NCI-H187 treated with DMSO at 0.1 percent for 48 hours (cell line): ENCODE measurements at regions not wholly inside any gene's neighbourhood (a gene's known extent, or its start where the extent isn't known, plus 50 kb on each side); places are given as distances from the start of the nearest gene placed in this dataset.
"Not testable (repeated sequence)": the region's sequence is repeated elsewhere in the genome, so short reads cannot be mapped to it uniquely, and the experiment has no call there.

ENCODE experiments used
- DNase-seq: peaks from one replicate; lab custom pipeline; 2025; lab: John Stamatoyannopoulos, UW

DNA sequence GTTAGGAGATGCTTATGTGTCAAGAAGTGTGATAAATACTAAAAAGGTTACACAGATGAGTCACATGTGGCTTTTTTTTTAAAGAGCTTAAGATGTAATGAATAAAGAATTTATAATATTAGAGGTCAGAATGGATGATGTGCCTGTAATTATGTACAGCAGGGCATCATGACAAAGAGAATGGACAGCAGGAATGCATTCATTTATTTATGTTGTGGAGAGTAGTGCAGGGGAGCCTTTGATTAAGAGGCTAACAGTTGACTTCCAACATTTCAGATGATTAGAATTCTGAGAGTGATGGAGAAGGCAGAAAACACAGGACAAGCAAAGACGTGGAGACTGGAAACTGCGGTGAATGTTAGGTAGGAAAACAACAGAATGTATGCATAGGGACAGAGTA lies 691.4 kb upstream of the POM121L12 start:
- no peak for DNase-seq

DNA sequence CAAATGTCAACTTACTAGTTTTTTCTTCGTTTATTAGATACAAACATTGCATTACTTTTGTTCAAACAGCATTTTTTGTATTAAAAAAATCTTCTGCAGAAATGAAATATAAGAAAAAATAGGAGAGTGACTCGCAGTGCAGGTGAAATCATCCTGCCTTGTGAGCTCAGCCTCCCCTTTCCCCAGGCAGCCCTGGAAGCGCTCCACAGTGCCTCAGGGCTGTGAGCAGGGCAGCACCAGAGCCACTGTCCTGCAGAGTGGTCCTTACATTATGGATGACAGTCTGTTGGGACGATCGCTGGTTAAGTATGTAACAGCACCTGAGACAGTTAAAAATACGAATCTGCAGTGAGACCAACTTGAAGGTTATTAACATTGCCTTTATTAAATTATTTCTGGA lies 695.4 kb upstream of the POM121L12 start:
- DNase-seq: no peak

DNA sequence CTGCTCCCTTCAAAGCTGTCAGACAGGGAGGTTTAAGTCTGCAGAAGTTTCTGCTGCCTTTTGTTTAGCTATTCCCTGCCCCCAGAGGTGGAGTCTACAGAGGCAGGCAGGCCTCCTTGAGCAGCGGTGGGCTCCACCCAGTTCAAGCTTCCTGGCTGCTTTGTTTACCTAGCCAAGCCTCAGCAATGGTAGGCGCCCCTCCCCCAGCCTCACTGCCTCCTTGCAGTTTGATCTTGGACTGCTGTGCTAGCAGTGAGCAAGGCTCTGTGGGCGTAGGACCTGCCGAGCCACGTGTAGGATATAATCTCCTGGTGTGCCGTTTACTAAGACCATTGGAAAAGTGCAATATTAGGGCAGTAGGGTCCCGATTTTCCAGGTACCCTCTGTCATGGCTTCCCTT lies 707.1 kb upstream of the POM121L12 start:
- not testable (repeated sequence) for DNase-seq

DNA sequence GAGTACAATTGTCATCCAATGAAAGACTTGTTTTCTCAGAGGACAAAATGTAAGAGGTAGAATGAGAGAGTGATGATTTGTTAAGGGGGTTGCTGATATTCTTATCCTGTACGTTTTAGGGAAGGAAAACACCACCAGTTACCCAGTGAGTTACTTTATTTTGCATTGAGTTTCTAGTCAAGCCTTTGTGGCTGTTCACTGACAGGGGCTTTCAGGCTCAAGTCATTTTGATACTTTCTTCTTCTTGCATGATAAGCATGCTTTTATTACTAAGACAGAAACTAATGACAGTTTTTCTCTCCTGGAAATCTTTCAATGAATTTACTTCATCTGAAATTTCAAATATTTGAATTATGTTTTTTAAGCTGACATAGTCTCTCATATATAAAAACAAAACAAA lies 710.2 kb upstream of the POM121L12 start:
- no peak for DNase-seq

DNA sequence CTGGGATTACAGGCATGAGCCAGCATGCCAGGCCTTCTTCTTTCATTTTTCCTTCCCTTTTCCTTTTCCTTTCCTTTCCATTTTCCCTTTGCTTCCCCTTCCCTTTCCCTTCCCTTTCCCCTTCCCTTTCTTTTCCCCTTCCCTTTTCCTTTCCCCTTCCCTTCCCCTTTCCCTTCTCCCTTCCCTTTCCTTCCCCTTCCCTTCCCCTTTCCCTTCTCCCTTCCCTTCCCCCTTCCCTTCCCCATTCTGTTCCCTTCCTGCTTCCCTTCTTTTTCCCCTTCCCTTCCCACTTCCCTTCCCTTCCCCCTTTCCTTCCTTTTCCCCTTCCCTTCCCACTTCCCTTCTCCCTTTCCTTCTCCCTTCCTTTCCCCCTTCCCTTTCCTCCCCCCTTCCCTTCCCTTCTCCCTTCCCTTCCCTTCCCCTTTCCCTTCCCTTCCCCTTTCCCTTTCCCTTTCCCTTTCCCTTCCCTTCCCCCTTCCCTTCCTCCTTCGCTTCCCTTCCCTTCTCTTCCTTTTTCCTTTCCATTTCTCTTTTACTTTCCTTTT lies 712.2 kb upstream of the POM121L12 start:
- DNase-seq: no peak

DNA sequence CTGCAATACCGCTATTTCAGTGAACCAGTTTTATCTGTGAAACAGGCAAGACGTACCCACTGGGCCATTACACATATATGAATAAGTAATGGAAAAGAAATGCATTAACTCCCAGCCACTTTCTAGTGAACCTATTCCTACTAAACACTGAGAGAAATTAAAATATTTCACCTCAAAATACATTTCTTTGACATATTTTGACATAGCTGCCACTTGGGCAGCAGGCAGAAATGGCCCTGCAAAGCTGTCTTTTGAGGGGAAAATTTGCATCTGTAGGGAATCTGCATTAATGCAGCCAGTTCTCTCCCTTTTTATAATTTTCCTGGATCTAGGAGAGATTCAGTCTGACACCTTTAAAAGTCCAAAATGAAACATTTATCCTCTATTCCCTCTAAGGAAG lies 714.8 kb upstream of the POM121L12 start:
- DNase-seq: no peak

DNA sequence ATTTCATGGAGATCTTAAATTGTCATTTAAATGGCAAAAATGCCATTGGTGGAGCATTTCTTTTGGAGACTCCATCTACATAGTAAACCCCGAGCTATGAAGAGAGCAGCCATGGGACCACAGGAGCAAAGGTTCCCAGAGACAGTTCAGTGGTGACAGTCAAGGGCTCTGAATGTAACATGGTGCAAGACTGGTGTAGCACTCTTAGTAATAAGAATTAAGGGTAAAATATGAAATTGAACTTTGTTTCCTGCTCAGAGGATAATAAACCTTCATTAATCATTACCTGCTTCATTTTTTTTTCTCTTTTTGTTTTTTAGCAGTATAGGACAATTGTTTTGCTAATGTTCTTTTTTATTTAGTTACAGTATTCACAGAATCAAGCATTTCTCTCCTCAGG lies 717.5 kb upstream of the POM121L12 start:
- no peak for DNase-seq

DNA sequence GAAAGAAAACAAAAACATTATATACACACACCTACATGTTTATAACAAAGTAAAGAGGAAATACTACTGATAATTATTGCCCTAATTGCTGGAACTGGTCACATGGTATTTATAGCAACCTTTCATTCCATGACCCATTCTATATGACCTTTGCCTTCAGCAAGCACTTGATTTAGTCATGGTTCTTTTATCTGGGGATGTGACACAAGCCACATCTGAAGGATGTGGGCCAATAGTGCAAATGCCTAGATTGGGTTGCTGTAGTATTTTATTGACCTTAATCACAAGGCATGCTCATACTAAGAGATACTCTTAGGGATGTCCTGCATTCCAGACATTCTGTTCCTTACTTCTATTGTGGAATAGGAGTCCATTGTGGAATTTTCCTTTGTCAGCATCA lies 723.5 kb upstream of the POM121L12 start:
- no peak for DNase-seq

DNA sequence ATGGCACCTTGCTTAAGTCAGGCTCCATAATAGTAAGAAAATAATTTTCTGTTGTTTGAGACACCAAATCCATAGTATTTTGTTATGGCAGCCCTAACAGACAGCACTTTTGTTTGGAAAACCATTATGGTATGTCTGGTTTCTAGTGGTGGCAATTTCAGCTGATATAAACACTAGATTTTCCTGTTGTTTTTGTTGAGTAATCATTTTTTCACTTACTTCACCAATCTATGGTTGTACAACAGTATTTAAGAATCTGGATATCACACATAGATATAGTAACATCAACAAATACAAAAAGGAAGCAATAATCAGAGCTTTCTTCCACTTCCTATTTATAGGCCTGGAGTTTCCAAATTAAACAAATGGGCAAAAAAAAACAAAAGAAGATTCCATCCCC lies 725.8 kb upstream of the POM121L12 start:
- DNase-seq: no peak

DNA sequence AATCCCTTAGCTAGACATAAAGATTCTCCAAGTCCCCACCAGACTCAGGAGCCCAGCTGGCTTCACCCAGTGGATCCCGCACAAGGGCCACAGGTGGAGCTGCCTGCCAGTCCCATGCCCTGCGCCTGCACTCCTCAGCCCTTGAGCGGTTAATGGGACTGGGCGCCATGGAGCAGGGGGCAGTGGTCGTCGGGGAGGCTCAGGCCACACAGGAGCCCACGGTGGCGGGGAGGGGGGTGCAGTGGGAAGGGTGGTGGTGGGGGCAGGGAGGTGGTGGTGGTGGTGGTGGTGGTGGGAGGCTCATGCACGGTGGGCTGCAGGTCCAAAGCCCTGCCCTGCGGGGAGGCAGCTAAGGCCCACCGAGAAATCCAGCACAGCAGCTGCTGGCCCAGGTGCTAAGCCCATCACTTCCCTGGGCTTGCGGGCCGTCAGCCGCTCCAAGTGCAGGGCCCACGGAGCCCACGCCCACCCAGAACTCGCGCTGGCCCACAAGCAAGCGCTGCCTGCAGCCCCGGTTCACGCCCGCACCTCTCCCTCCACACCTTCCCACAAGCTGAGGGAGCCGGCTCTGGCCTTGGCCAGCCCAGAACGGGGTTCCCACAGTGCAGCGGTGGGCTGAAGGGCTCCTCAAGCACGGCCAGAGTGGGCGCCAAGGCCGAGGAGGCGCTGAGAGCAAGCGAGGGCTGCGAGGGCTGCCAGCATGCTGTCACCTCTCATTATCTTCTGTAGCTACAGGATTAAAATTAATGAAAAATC lies 732.5 kb upstream of the POM121L12 start:
- no peak for DNase-seq

DNA sequence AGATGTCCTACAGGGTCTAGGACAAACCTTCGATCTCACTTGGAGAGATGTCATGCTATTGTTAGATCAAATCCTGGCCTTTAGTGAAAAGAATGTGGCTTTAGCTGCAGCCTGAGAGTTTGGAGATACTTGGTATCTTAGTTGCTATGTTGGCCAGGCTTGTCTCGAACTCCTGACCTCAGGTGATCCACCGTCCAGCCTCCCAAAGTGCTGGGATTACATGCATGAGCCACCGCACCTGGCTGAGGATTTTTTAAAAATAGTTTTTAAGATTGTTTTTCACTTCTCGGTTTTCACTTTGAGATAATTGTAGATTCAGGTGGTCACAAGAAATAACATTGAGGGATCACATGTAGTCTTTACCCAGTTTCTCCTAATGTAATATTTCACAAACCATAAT lies 738.3 kb upstream of the POM121L12 start:
- no peak for DNase-seq

DNA sequence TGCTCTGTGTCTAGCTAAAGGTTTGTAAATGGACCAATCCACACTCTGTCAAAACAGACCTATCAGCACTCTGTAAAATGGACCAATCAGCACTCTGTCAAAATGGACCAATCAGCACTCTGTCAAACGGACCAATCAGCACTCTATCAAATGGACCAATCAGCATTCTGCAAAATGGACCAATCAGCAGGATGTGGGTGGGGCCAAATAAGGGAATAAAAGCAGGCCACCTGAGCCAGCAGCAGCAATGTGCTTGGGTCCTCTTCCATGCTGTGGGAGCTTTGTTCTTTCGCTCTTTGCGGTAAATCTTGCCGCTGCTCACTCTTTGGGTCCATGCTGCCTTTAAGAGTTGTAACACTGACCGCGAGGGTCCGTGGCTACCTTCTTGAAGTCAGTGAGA lies 740.5 kb upstream of the POM121L12 start:
- DNase-seq: no peak

DNA sequence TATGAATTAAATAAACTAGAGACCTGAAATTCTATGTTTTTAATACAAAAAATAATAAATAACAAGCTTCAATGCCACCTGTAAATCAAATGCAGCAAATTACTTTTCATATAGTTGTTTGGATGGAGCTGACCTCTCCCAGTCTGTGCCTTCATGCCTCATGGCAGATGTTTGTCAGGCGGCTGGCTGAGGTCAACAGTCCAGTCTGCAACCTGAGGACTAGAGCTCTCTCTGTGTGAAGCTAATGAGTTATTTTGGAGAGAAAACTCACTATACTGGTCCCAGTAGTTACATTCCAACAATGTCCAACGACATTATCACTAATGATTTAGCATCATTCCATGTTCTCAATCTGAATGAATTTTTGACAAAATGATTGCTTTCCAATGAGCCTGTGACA lies 746.2 kb upstream of the POM121L12 start:
- DNase-seq: no peak

DNA sequence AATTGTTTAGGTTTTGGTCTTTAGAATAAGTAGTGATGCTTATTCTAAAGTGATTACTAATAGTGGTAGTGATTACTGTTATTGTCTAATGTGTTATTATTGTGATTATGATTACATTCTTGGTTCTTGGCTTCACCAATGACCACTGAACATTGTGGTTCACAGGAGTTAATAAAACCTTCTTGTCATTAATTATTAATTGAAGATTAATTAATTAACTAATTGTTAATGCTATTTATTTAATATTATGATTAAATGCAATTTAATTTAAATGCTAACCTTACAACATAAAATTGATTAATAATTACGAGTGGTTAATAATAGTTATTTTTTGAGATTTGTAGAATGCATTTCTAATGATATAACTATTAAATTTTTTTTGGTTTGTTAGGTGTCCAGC lies 747.7 kb upstream of the POM121L12 start:
- no peak for DNase-seq

DNA sequence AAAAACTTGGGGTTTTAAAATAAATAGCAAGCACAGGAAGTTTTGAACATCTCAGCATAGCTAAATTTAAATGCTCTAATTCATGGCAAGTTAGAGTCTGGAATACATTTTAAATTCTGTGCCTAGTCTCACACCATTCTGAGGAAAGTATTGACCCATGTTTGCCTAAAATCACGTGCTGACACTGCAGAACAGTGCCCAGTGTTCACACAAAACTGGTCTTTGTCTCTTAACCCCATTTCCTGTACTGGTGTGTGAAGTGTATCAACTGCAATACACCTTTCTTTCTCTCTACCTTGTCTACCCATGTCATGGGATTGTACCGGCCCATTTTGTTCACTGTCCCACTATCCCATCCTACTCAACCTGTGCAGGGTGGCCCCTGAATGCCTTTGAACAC lies 749.7 kb upstream of the POM121L12 start:
- DNase-seq: no peak

DNA sequence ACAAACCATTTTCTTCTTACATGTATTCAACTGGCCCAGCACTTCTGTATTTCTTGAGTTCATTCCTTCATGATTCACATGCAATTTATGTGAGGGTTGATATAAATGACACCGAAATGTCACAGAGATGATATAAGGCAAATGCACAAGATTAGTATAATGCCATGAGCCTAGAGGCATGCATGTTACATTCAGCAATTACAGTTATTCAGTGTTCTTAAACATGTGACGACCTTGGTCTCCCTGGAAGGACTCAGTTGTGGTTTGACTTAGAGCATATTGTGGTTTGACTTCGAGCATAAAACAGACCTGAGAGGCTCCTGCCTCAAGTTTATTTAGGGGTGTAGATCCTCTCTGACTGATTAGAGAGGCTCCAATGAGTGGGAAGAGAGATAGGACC lies 752.1 kb upstream of the POM121L12 start:
- DNase-seq: no peak

DNA sequence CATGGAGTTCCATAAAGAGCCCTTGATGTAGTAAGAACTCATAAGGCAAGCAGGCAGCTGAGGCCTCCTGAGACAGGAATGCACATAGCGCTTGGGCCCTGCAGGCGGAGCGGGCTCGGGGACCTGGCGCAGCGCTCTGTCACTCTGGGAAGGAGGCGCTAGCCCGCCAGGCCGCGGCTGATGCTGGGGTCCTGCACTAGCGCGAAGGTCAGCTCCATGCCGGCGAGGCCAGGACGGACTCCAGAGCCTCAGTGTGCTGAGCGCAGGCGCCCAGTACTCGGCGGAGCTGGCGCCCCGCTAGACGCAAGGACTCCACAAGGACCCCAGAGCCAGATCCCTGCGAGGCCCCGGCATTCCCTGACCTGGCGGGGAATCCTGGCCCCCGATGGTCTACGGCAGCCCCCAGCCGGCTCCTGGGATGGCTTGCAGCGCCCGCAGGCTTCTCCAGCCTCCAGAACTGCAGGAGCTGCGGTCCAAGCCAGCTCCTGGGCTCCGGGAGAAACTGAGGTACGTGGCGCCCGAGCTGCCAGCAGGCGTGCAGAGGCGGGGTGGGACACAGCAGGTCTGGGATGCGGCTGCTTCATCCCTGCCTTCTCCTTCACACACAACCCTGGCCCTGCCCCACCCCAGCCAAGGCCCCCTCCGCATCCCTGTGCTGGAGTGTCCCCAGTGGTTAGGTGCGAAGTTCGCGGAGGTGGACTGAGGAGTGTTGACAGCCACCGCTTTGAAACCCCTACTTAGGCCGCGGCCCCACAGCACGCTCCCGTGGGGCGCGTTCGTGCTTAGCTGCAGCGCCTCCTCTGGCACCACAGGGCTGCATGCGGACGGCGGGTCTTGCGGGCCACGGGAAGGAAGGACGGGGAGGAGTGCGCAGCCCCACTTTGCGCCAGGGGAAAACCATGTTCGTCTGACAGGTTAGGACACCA lies 761.5 kb upstream of the POM121L12 start:
- DNase-seq: no peak

DNA sequence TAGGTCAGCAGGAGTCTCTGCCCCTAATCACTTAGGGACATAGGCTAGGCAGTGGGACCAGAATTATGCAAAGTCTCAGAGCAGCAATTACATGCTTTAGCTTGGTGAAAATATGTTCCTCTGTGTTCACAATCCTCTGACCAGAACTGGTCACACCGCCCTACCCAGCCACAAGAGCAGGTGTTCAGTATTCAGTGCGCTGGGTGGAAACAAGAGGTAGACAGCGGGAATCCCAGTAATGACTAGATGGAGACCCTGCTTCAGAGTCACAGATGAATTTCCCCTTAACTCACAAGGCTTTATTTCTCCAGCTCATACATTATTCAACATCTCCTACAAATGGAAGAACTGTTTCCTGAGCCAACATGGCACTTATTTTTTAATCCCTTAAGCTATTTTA lies 763.7 kb upstream of the POM121L12 start:
- no peak for DNase-seq

DNA sequence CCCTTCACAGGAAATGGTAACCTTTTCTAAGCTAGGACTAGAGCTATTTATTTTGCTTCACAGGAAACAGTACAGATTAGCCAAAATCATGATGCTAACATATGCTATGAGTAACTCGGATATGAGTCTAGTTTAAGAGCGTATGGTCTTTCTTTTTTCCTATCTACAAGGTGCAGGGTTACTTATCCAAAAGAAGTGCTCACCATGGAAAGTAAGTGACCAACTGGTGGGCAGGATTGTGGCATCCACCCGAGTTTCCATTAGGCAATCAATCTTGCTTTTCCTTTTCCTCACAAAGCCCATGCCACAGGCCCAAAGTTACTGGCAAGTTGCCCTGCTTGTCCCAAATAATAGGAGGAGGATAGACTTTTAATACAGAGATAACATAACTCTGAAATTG lies 765.1 kb upstream of the POM121L12 start:
- DNase-seq: no peak

DNA sequence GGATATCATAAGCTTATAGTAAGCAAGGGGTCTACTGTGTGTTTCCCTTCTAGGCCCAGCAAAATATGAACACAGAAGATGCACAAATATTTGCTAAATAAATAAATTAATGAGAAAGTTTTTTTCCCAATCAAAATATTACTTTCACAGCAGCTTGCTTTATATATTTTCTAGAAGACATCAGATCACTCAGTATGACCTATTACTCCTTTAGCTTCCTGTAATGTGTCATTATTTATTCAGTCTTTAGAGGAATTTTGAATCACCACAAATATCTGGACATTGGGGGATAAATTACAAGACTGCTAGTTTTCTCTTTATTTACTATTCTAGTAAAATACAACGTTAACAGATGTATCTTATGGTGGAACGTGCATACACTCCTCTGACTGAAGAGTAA lies 765.8 kb upstream of the POM121L12 start:
- no peak for DNase-seq

DNA sequence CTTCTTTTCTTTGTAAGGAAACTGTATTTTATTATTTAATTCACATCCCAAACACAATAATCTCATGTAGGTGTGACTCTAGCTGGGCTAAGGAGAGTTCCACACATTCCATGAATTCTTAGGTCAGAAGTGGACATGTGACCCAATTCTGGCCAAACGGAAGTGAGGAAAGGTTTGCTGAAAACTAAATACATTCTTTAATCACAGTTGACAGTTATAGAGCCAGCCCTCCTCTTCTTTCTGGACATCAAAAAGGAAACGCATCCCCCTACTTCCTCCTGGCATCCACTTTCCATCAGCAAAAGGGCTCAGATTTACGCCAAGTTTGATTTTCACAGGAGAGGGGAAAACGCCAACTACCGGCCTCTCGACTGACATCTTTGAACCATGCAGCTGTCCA lies 774.4 kb upstream of the POM121L12 start:
- no peak for DNase-seq

DNA sequence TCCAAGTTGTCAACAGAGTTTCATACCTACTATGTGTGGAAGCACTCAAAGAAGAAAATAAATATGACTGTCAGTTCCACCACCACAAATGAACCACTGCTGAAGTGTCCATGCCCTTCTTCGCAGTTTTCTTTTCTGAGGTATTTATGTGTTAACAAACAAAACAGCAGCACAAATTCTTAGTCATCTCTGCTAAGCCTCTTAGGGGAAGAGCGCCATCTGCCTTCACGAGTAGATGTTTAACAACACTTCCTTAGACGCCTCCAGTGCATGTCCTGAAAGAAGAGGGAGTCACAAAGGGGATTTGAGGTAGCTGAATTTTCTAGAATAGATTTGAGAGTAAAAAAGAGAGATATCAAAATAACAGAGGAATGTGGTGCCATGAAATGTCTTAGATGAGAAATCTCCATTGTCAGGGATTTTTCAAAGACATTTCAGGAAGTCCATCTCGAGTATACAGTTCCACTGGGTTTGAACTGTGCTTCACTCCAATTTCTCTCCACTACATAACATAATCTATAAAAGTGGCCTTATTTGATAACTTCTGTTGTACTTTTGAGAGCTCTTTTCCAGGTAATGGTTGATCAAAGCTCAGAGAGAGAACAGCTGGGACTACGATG lies 775.3 kb upstream of the POM121L12 start:
- DNase-seq: no peak

DNA sequence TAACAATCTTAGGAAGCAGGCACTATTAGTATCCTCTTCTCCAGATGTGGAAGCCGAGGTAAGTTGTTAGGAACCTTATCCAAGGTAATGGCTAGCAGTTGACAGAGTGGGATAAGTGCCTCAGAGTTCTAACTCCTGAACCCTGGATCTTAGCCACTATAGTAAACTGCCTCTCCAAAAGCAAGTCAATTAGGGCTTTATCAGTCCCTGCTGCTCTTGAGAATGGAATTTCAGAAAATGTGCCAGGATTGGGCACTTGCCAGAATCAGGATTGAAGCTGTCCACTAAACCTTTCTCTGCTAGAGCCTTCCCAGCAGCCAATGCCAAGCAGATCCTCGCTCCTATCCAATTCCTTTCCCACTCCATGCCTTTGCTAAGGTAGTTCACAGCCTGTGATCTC lies 777.5 kb upstream of the POM121L12 start:
- no peak for DNase-seq
